ENCODE measurements at regions not wholly inside any gene's neighbourhood (a gene's known extent, or its start where the extent isn't known, plus 50 kb on each side); places are given as distances from the start of the nearest gene placed in this dataset.

DNA sequence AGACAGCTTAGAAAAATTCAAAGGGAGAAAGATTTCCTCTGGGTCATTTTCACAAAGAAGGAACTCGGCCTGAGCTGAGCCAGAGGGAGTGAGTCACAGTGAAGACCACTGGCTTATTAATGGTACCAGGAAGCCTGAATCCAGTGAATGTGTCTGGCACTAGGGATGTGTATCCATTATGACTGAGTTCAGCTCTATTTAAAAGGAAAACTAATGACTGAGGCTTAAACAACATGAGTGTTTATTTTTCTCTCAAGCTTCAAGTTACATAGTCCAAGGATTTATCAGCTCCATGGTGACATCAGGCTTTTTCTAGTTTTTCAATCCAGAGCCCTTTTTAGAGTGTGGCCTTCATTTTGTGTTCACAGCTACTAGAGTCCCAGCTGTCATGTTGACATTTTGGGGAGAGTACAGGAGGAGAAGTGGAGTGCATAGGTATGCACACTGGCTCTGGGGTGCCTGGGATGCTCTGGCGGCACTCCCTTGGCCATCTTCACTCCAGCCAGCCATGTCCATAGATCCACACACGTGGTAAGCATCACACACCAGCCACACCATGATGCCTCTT lies 159.5 kb upstream of the ERCC6L2 start:
- TF ChIP-seq, protein P1, sequence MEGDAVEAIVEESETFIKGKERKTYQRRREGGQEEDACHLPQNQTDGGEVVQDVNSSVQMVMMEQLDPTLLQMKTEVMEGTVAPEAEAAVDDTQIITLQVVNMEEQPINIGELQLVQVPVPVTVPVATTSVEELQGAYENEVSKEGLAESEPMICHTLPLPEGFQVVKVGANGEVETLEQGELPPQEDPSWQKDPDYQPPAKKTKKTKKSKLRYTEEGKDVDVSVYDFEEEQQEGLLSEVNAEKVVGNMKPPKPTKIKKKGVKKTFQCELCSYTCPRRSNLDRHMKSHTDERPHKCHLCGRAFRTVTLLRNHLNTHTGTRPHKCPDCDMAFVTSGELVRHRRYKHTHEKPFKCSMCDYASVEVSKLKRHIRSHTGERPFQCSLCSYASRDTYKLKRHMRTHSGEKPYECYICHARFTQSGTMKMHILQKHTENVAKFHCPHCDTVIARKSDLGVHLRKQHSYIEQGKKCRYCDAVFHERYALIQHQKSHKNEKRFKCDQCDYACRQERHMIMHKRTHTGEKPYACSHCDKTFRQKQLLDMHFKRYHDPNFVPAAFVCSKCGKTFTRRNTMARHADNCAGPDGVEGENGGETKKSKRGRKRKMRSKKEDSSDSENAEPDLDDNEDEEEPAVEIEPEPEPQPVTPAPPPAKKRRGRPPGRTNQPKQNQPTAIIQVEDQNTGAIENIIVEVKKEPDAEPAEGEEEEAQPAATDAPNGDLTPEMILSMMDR (IDR thresholded peaks at IDR 0.05), result no peak
- Mint-ChIP-seq H3K27ac (no peak overlapping the region), H3K4me1 (peaks cover 0 to 6% of the 10 kb centered on the region in 2 donors), H3K9me3 (peaks cover 3 to 4% of the 10 kb centered on the region in 2 donors), H3K27me3 (ENCODE audit: low read depth in 2 of 2) (peaks cover 0 to 14% of the 10 kb centered on the region in 2 donors), H3K4me3 (no peak overlapping the region), H3K36me3 (peaks cover 10% of the 10 kb centered on the region)
- Histone ChIP-seq H3K27me3 (ENCODE audit: control insufficient read depth, insufficient read depth, low read length) (no peaks in the 10 kb centered on the region), H3K36me3 (ENCODE audit: control insufficient read depth, insufficient read depth, low read length) (no peaks in the 10 kb centered on the region), H3K27ac (ENCODE audit: low read length) (no peak overlapping the region), H3K4me1 (ENCODE audit: control insufficient read depth, insufficient read depth, low read length) (no peaks in the 10 kb centered on the region), H3K9me3 (ENCODE audit: control insufficient read depth, insufficient read depth, low read length) (peaks cover 9% of the 10 kb centered on the region), H3K4me3 (ENCODE audit: low read length) (no peak overlapping the region)
- DNase-seq, result no peak
- no peak for ATAC-seq
- intact Hi-C loops (cut with micrococcal nuclease), result no loop called here
- 49% methylated on average over 2 of the region's 3 CpGs for WGBS (ENCODE audit: insufficient coverage)

DNA sequence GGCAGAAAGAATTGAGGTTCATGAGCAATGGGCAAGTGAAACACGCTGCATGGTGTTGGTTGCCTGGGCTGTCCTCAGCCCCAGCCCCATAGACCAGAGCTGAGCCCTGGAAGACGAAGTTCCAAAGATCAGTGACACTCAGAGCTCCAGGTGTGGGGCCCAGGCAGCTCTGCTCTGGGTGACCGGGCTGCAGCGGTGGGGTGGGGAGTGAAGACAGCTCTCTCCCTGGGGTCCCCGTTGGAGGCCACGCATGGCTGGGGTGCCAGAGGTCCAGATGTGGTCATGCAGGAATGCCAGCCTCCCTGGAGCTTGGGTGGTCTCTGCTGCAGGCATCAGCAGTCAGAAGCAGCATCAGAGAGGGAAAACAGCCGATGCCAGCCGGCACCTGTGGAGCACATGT lies 165.0 kb upstream of the ERCC6L2 start:
- ATAC-seq, result no peak
- no peaks in the 10 kb centered on the region for H3K4me1 ChIP-seq (ENCODE audit: control insufficient read depth, insufficient read depth, low read length)
- intact Hi-C loops (cut with micrococcal nuclease), result no loop called here

DNA sequence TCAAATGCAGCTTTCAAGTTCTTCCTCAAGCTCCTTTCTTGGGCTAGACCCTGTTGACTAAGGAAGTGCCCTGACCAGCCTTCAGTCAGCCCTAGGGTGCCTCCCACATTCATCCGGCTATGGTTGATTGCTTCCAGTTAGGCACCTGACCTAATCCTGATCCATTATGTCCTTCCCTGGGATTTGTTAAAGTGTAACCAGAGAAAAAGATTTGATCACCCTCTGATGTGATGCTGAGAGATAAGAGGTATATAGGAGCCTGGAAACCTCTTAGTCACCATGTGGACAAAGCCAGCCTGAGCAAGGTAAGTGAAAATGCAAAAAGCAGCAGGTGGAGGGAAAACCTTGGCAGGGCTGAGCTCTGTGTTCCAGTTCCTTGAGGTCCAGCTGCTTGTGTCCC lies 178.8 kb upstream of the ERCC6L2 start:
- Histone ChIP-seq H3K4me3 (ENCODE audit: low read length) (no peak overlapping the region), H3K4me1 (ENCODE audit: control insufficient read depth, insufficient read depth, low read length) (no peaks in the 10 kb centered on the region), H3K27me3 (ENCODE audit: control insufficient read depth, insufficient read depth, low read length) (peaks cover 4% of the 10 kb centered on the region), H3K36me3 (ENCODE audit: control insufficient read depth, insufficient read depth, low read length) (no peaks in the 10 kb centered on the region), H3K9me3 (ENCODE audit: control insufficient read depth, insufficient read depth, low read length) (no peaks in the 10 kb centered on the region), H3K27ac (ENCODE audit: low read length) (no peak overlapping the region)
- no peaks in the 10 kb centered on the region for H3K36me3 Mint-ChIP-seq
- 92% methylated on average over 1 of the region's 1 CpG for WGBS (ENCODE audit: insufficient coverage)
- peaks cover 10 to 26% of the 10 kb centered on the region in 2 donors for H3K27me3 Mint-ChIP-seq (ENCODE audit: low read depth in 2 of 2)
- no peak overlapping the region for H3K27ac Mint-ChIP-seq
- no peak overlapping the region for H3K4me3 Mint-ChIP-seq
- ATAC-seq (no peak), DNase-seq (no peak)
- TF ChIP-seq, protein P1 (IDR thresholded peaks at IDR 0.05), result no peak
- intact Hi-C loops (cut with micrococcal nuclease), result no loop called here
- peaks cover 0 to 2% of the 10 kb centered on the region in 2 donors for H3K9me3 Mint-ChIP-seq
- H3K4me1 Mint-ChIP-seq, result no peaks in the 10 kb centered on the region

More for the DNA sequence above, 165.0 kb upstream of the ERCC6L2 start:
- no peak overlapping the region for H3K4me3 ChIP-seq (ENCODE audit: low read length)
- TF ChIP-seq, protein P1 (IDR thresholded peaks at IDR 0.05), result no peak
- no peaks in the 10 kb centered on the region for H3K27me3 ChIP-seq (ENCODE audit: control insufficient read depth, insufficient read depth, low read length)
- Mint-ChIP-seq H3K27me3 (ENCODE audit: low read depth in 2 of 2) (peaks cover 0 to 13% of the 10 kb centered on the region in 2 donors), H3K36me3 (no peaks in the 10 kb centered on the region), H3K4me1 (peaks cover 0 to 14% of the 10 kb centered on the region in 2 donors), H3K4me3 (no peak overlapping the region), H3K9me3 (peaks cover 3% of the 10 kb centered on the region in 2 donors), H3K27ac (no peak overlapping the region)
- H3K9me3 ChIP-seq (ENCODE audit: control insufficient read depth, insufficient read depth, low read length), result peaks cover 3% of the 10 kb centered on the region
- H3K27ac ChIP-seq (ENCODE audit: low read length), result no peak overlapping the region
- 96% methylated on average over 8 of the region's 8 CpGs for WGBS (ENCODE audit: insufficient coverage)
- no peaks in the 10 kb centered on the region for H3K36me3 ChIP-seq (ENCODE audit: control insufficient read depth, insufficient read depth, low read length)
- no peak for DNase-seq

DNA sequence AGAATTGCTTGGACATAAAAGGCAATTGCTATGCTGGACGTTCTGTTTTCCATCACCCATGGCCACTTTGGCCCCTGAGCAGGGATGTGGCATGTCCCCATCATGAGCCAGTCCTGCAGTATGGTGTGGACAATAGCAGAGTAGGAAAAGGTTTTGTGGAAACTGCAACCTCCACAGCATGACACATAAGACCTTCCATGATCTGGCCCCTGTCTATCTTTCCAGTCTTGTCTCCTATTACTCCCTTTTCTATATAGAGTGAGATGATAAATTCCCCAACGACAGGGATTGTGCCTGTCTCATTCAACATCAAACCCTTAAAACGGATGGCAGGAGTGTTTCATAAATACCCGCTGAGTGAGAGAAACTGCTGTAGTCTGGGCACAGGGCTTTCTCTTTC lies 174.7 kb upstream of the PTCH1 start:
- ATAC-seq (no peak), DNase-seq (no peak)
- no peak overlapping the region for H3K27ac Mint-ChIP-seq
- Histone ChIP-seq H3K9me3 (ENCODE audit: control insufficient read depth, insufficient read depth, low read length) (no peaks in the 10 kb centered on the region), H3K27me3 (ENCODE audit: control insufficient read depth, insufficient read depth, low read length) (no peaks in the 10 kb centered on the region), H3K4me1 (ENCODE audit: control insufficient read depth, insufficient read depth, low read length) (no peaks in the 10 kb centered on the region), H3K27ac (ENCODE audit: low read length) (no peak overlapping the region), H3K4me3 (ENCODE audit: low read length) (no peak overlapping the region), H3K36me3 (ENCODE audit: control insufficient read depth, insufficient read depth, low read length) (no peaks in the 10 kb centered on the region)
- no peak overlapping the region for H3K4me3 Mint-ChIP-seq
- no peaks in the 10 kb centered on the region for H3K4me1 Mint-ChIP-seq
- H3K27me3 Mint-ChIP-seq (ENCODE audit: low read depth in 2 of 2), result peaks cover under 1 to 18% of the 10 kb centered on the region in 2 donors
- TF ChIP-seq, protein P1 (IDR thresholded peaks at IDR 0.05), result no peak
- no peaks in the 10 kb centered on the region for H3K36me3 Mint-ChIP-seq
- 82% methylated on average over 4 of the region's 4 CpGs for WGBS (ENCODE audit: insufficient coverage)
- intact Hi-C loops (cut with micrococcal nuclease), result no loop called here
- H3K9me3 Mint-ChIP-seq, result peaks cover 0 to 2% of the 10 kb centered on the region in 2 donors
